COLO668 (cell line): ENCODE measurements at regions not wholly inside any gene's neighbourhood (a gene's known extent, or its start where the extent isn't known, plus 50 kb on each side); places are given as distances from the start of the nearest gene placed in this dataset.

ENCODE experiments used
- DNase-seq: peaks from one replicate; lab custom pipeline; 2025; ENCODE audit not compliant: unreplicated experiment; lab: John Stamatoyannopoulos, UW

DNA sequence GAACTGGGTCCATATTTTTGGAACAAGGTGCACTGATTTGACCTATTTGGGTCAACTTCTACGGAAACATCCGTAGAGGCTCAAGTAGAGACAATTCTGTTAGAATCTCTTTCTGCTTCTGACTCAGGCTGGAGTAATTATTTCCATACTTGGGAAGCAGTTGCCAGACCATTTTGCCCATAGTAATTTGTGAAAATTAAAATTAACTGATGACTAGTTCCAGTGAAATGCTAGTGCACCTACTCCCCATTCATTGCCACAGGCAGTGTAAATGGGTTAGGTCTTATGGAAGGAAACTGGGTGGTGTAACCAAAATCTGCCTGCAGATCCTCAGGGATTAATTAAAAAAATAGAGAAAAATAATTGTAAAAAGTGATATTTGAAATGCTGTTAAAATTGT is 201.1 kb downstream of the TENT4A start:
- no peak for DNase-seq

- no peak for DNase-seq
These were observed 202.3 kb downstream of the TENT4A start for GRCh38 chr5:6915574-6915973.

DNA sequence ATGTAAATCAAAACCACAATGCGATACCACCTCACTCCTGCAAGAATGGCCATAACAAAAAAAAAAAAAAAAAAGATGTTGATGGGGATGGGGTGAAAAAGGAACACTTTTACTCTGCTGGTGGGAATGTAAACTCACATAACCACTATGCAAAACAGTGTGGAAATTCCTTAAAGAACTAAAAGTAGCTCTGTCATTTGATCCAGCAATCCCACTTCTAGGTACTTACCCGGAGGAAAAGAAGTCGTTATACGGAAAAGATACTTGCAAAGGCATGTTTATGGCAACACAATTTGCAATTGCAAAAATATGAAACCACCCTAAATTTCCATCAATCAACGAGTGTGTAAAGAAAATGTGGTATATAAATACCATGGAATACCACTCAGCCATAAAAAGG is 205.0 kb downstream of the TENT4A start:
- no peak for DNase-seq

DNA sequence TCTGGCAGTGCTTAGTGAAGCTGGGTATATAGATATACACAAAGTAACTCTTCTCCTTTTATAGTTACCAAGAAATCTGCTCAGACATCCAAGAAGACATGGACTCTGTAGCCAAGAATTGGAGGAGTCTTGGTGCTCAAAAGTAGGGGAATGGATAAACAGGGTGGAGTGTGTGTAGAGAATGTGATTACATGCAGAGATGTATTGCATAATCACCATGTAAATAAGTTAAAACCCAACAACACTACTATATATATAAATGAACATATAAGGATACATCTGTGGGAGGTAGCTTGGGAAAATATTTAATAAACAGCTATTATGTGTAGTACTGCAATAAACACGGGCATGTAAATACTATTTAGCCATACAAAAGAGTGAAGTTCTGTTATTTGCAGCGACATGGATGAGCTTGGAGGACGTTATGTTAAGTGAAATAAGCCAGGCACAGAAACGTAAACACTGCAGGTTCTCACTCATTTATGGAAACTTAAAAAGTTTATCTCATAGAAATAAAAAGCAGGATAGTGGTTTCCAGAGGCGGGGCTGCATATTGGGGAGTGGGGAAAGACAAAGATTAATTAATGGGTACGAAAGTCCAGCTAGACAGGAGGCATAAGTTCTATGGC is 207.5 kb downstream of the TENT4A start:
- DNase-seq: no peak

DNA sequence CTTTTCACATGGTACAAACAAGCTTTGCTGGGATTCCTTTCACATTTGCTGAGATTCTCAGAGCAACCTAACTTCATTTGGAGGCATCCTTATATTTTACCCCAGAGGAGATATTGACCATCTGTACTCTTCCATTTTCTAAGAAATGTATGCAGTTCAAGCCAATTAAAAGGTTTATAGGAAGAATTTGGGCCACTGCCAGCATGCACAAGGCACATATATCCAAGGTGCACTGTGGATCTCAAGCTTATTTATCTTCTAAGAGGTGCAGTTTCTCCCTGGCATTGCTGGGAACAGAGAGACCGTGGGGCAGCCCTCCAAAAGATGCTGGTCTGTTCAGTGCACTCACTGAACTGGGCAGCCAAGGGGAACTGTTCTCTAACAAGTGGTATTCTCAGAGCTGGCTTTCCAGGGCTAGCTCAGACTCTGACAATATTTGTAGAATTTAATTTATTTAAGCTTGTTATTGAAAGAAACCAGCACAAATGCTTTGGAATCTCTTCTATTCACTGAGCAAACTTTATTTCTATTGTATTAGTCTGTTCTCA is 213.3 kb downstream of the TENT4A start:
- no peak for DNase-seq

GRCh38 chr5:6936031-6936430 is 222.8 kb downstream of the TENT4A start:
- DNase-seq: no peak

DNA sequence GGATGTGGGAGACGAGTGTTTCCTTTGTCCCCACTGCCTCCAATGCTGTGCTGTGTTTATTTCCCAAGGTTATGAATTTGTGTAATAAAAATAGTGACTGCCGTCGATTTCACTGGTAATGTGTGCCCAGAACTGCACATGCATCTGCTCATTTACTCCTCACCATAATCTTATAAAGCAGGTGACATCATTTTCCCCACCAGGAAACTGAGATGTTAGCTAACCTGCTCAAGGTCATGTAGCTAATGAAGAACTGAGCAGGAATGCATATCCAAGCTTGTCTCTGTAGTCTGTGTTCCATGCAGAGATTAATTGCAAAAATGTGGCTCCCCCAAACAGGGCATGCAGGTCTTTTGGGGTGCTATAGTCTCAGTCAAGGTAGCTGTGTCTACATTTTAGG is 224.4 kb downstream of the TENT4A start:
- no peak for DNase-seq

DNA sequence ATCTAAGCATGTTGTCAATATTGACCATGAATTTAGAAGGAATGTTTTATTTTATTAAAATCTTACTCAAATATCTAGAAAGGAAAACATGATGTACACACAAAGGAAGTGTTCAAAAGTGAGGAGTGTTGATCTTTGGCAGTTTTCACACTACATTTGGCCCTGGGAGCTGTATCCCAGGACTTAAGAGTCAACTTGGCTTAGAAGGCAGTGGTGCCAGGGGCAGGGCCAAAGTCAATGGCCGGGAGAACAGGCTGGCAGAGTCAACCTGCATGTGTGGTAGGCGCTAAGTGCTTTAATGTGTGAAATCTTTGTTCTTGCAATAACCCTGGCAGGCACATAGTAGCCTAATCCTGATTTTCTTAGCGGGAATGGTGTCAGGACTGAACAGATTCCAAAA is 228.4 kb downstream of the TENT4A start:
- DNase-seq: no peak

DNA sequence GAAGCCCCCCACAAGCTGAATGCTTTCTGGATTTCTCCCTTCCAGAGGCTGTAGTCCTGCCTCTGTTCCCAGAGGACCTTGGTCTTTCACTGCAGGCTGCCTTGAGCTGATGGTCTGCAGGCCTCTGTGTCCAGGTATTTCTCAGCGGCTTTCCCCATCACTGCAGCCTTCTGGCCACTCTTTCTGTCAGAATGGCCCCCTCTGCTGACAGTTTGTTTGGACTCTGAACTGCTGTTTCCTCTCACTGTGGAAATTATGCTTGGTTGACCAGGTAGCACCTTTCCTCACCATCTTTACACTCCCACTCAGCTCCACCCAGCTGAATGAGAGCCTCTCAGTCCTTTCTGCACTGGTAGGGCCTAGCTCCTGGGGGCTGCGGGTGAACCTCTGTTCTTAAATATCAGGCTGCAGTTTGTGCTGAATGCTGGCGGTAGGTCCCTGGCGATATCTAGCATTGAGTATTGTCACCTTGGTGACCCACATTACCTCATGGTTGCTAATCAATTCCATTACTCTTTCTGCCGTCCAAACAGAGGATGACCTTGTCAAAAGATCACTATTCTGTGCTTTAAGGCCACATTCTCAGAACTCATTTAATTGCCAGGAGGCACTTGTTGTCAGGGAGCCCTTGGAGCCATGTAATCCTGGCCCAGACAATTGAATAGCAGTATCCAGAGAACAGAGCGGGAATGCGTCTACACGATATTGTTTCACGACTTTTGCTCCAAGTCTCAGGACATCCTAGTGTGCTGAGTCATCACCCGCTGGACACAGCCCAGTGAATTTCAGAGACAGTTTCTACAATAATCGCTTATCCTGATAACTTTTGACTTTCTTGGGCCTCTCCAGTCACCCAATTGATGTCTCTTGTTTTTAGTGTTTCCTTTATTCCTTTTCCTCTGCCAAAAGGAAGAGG is 230.2 kb downstream of the TENT4A start:
- DNase-seq: no peak

DNA sequence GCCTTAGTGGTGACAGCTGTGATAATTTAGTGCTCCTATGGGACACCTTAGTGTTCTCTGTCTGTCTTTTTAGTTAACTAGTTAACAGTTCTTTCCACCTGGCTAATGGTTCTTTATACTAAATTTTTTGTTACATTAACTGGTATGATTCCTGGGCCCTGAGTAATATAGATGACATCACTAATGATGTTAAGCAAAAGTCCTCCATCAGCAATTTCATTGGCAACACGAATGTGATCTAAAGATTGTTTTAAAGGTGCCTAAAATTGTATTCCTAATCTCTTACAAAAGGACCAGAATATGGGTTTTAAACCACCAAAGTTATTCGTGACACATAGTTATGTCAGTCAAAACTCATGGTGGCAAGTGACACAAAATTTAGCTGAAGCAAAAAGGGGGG is 235.3 kb downstream of the TENT4A start:
- no peak for DNase-seq

- DNase-seq: no peak
These were observed 236.0 kb downstream of the TENT4A start for GRCh38 chr5:6949230-6949629.

GRCh38 chr5:6950250-6950649 is 237.0 kb downstream of the TENT4A start:
- no peak for DNase-seq

GRCh38 chr5:6950860-6951259 is 237.6 kb downstream of the TENT4A start:
- DNase-seq: no peak

GRCh38 chr5:6961123-6961522 is 247.9 kb downstream of the TENT4A start:
- no peak for DNase-seq

DNA sequence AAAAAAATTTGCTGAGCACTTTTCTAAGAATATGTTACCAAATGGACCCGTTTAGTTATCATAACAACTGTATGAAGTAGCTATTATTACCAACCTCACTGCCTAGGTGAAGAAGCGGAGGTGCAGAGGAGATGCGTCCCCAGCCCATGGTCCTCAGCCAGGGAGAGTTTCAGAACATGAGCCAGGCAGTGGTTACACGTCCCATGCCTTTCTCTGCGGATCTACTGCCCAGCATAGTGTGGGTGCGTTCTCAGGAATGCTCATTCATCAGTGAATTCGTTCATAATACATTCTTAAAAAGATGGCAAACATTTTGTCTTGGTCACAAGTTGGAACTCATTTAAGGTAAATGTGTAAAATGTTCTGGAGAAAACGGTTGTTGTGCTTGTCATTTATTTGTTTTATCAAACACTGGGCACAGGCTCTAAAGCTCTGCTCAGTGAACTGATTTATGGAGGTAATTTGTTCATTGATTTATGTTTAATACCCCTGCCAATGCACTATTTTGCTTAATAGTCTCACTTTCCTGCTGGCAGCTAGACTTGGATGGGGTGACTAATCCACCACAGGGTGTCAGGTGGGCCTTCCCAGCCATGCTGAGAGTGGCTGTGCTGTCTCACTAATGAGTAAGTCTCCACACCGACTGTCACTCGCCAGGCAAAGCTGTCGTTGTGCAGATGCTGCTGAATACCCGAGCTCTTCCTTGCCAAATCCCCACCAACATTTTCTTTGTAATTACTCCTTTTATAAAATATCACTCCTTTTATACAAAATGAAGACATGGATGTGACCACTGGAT is 248.8 kb downstream of the TENT4A start:
- no peak for DNase-seq

DNA sequence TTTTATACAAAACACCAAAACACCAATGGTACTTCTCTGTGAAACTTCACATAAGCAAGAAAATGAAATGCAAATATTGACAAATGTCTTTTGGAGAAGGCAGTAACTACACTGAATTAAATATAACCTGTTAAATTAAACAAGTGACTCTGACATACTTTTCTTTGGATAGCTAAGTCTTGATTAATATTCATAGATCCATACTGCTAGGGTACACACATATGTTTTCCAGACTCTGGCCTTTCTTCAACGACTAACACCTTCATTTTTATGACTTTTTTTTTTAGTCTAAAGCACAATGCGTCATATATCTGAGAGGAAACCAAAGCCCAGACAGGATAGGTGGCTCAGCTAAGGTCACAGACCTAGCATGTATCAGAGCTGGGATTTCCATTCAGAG is 263.7 kb downstream of the TENT4A start:
- no peak for DNase-seq

- no peak for DNase-seq
These were observed 265.8 kb downstream of the TENT4A start for GRCh38 chr5:6979061-6979460.

DNA sequence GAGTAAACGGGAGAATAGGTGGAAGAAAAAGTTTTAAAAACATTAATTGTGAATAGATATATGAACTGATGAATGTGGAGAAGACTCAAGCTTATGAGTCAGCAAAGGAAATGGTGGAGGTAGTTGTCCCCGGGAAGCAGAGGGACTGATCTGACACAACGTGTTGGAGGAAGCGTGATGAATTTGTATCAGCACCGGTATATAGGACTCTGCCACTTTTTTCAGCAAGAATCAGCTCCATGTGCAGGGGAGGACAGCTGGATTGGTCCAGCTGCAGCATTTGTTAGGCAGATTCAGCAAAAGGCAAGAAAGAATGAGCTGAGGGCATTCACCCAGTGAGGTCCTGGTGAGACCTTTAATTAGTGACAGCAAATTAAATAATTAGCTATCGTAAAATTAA is 276.0 kb downstream of the TENT4A start:
- DNase-seq: no peak

- DNase-seq: no peak
These were observed 280.9 kb downstream of the TENT4A start for GRCh38 chr5:6994097-6994496.

DNA sequence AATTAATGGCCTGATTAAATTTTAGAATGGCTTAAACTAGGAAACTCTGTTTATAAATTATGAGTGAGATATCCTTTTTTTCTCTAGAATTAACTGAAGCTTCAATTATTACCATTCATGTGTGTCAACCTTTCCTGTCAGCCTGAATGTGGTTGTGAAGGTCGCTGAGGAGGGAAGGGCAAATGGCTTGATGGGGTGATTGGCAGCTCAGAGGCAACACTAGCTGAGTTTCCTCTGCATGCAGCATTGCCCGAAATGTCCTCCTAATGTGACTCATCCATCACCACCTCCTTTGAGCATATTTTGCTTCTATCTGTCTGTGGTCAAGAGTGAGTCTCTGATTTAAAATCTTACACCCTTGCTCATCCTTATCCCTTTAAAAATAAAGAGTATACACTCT is 281.9 kb downstream of the TENT4A start:
- no peak for DNase-seq

GRCh38 chr5:7000310-7000709 is 287.1 kb downstream of the TENT4A start:
- no peak for DNase-seq

DNA sequence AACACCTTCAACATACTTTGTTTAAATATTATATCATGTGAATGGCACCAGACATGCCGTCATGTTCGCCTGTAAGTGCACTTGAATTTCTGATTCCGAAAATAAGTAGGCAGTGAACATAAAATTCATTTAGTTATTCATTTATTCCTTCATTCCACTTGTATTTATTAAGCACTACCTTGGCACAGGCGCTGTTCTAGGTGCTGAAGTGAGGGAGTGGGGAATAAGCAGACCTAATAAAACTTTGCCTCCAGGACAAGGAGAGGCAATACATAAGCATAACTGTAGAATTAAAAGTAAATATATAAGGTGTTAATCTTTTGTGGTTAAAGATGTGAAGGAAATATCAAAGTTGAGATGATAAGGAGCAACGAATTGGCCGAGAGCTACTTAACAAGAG is 297.4 kb downstream of the TENT4A start:
- no peak for DNase-seq
